NB4 (cell line): ENCODE measurements at regions not wholly inside any gene's neighbourhood (a gene's known extent, or its start where the extent isn't known, plus 50 kb on each side); places are given as distances from the start of the nearest gene placed in this dataset.

Experiments
- DNase-seq: peaks from one replicate; pipeline ENCODE4 v3.0.0; 2010; ENCODE audit warnings: low read depth
- H3K4me3 ChIP-seq: one replicate; pipeline ENCODE4 v1.5.1; 2011; ENCODE audit warnings: mild to moderate bottlenecking, low read depth, low read length, moderate library complexity
- MYC ChIP-seq: IDR thresholded peaks from 2 replicates; pipeline ENCODE4 v1.6.1; 2011; ENCODE audit warnings: low read depth, low read length
- POLR2A ChIP-seq: IDR thresholded peaks from 2 replicates; pipeline ENCODE4 v1.6.1; 2011; ENCODE audit warnings: mild to moderate bottlenecking; ENCODE audit not compliant: insufficient read length; ENCODE audit errors: extremely low read depth
- TF ChIP-seq, protein P1 (sequence below): IDR thresholded peaks from 2 replicates; pipeline ENCODE4 v1.6.1; 2011; ENCODE audit warnings: low read depth, low read length
- TF ChIP-seq, protein P2 (sequence below): IDR thresholded peaks from one replicate; pipeline ENCODE4 v1.5.1; 2012; ENCODE audit warnings: low read depth, low read length

DNA sequence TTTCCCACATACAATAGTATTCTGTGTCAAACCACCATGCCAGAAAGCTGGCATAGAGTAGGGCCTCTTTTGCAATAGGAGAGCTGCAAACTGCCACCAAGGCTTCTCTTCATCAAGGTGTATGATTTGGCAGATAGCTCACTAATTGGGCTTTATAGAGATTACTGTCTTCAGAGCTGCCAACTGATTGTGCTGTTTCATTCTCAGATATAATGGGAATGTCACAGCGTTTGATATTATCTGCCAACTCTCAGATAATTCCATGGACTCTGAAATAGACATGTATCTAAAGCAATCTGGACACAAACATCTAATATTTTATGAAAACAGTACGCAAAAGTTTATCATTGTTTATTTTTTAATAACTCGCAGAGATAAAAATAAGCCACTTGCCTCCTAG, 1289.1 kb downstream of the STIM2 start:
- H3K4me3 ChIP-seq: no peak overlapping the region
- no peak for DNase-seq
- TF ChIP-seq, protein P1, sequence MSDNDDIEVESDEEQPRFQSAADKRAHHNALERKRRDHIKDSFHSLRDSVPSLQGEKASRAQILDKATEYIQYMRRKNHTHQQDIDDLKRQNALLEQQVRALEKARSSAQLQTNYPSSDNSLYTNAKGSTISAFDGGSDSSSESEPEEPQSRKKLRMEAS: no peak
- TF ChIP-seq MYC (no peak), POLR2A (no peak)
- TF ChIP-seq, protein P2, sequence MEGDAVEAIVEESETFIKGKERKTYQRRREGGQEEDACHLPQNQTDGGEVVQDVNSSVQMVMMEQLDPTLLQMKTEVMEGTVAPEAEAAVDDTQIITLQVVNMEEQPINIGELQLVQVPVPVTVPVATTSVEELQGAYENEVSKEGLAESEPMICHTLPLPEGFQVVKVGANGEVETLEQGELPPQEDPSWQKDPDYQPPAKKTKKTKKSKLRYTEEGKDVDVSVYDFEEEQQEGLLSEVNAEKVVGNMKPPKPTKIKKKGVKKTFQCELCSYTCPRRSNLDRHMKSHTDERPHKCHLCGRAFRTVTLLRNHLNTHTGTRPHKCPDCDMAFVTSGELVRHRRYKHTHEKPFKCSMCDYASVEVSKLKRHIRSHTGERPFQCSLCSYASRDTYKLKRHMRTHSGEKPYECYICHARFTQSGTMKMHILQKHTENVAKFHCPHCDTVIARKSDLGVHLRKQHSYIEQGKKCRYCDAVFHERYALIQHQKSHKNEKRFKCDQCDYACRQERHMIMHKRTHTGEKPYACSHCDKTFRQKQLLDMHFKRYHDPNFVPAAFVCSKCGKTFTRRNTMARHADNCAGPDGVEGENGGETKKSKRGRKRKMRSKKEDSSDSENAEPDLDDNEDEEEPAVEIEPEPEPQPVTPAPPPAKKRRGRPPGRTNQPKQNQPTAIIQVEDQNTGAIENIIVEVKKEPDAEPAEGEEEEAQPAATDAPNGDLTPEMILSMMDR: no peak

DNA sequence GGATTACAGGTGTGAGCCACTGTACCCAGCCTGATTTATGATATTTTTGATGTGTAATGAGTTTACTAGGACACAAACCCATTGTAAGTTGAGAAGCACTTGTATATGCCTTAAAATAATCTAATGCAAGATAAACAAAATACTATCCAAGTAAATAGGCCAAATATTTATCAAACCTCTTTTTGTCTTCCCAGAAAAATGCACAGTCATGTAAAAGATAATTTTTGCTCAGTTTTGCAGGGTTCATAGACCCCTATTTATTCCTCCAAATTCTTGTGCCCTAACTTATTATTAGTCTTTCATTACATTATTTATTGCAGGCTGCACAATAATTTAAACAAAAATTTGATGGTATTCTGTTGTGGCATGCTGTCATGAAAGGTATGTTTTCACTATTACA, 1290.7 kb downstream of the STIM2 start:
- no peak overlapping the region for H3K4me3 ChIP-seq
- no peak for DNase-seq
- TF ChIP-seq POLR2A (no peak), MYC (no peak)
- TF ChIP-seq, protein P2: no peak
- TF ChIP-seq, protein P1: no peak

DNA sequence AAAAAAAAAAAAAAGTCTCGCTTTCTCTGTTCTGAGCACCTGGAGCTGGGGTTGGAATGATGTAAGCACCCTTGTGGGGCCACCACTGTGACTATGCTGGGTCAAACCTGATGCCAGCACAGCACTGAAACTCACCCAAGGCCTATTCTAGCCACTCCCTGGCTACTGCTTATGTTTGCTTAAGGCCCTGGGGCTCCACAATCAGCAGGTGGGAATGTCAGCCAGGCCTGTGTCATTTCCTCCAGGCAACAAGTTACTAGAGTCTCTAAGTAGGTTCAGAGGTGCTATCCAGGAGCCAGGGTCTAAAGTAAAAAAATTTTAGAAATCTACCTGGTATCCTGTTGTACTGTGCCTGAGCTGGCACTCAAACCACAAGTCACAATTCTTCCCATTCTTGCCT, 1306.8 kb downstream of the STIM2 start:
- no peak for TF ChIP-seq POLR2A
- no peak for DNase-seq

DNA sequence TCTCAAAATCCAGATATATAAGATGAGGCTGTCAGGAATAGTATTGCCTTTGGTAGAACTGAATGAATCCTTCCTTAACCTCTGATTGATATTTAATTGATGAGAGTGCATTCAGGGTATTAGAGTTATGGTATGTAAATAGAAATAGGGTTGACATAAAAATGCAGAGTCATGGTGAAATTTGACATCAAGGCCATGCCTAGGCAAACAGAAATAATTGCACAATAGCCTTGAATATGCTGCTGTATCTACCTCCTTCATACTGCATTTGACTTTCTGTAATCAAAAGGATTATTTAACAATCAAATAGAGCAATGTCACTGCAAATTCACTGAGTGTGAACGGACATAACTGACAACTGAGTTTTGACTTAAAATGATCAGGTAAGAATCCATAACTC, 1316.3 kb downstream of the STIM2 start:
- peak; percentile 46 for DNase-seq
- H3K4me3 ChIP-seq: no peak overlapping the region
- TF ChIP-seq MYC: no peak
- TF ChIP-seq, protein P1: 0 out of 2 replicates have a peak, but pooled peaks have one; percentile 8
- TF ChIP-seq, protein P2: no peak
- no peak for TF ChIP-seq POLR2A

More for the DNA sequence above, 1306.8 kb downstream of the STIM2 start:
- no peak overlapping the region for H3K4me3 ChIP-seq

DNA sequence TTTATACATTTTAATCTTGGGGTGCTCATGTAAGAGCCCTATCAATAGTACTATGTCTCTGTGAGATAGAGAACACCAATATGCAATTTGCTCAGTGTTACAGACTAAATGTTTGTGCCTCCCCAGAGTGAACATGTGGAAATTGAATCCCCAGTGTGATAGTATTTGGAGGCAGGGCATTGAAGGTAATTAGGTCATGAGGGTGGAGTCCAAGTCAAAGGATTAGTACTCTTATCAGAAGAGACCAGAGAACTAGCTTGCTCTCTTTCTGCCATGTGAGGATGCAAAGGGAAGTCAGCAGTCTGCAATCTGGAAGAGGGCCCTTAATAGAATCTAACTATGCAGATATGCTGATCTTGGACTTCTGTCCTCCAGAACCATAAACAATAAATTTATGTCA, 1317.0 kb downstream of the STIM2 start:
- TF ChIP-seq, protein P1: no peak
- TF ChIP-seq MYC (no peak), POLR2A (no peak)
- TF ChIP-seq, protein P2: no peak
- DNase-seq: no peak
- no peak overlapping the region for H3K4me3 ChIP-seq

DNA sequence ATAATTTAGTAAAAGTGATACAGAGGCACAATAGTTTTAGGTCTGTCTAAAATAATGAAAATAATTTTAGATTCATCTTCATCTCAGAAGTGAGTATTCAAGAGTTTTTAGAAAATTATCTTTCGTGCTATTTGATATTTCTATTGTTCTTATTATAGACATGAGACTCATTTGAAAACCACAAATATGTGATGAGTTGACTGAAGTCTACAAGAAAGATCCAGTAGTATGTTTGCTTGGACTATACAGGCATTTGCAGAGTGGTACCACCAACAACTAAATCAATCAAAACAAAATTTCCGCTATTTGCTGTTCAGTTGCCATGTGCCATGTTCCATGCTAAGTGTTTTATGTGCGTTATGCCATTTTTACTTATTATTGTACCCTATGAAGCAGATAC, 1318.5 kb downstream of the STIM2 start:
- no peak overlapping the region for H3K4me3 ChIP-seq
- DNase-seq: no peak
- TF ChIP-seq MYC (no peak), POLR2A (no peak)
- TF ChIP-seq, protein P1: no peak
- TF ChIP-seq, protein P2: no peak
